Loucy (cell line): ENCODE measurements at regions not wholly inside any gene's neighbourhood (a gene's known extent, or its start where the extent isn't known, plus 50 kb on each side); places are given as distances from the start of the nearest gene placed in this dataset.

ENCODE experiments used
- EZH2phosphoT487 ChIP-seq: fragments of 200-600 bp; IDR thresholded peaks from 2 replicates; pipeline ENCODE4 v1.6.1; 2018; ENCODE audit warnings: antibody characterized with exemption, mild to moderate bottlenecking, moderate library complexity, borderline replicate concordance
- TF ChIP-seq, protein P1 (sequence below): fragments of 200-600 bp; sonication (generic); conservative IDR thresholded peaks from 2 replicates; pipeline ENCODE4 v1.5.1; 2014; ENCODE audit warnings: mild to moderate bottlenecking, antibody characterized with exemption, low read length

- TF ChIP-seq, protein P1, sequence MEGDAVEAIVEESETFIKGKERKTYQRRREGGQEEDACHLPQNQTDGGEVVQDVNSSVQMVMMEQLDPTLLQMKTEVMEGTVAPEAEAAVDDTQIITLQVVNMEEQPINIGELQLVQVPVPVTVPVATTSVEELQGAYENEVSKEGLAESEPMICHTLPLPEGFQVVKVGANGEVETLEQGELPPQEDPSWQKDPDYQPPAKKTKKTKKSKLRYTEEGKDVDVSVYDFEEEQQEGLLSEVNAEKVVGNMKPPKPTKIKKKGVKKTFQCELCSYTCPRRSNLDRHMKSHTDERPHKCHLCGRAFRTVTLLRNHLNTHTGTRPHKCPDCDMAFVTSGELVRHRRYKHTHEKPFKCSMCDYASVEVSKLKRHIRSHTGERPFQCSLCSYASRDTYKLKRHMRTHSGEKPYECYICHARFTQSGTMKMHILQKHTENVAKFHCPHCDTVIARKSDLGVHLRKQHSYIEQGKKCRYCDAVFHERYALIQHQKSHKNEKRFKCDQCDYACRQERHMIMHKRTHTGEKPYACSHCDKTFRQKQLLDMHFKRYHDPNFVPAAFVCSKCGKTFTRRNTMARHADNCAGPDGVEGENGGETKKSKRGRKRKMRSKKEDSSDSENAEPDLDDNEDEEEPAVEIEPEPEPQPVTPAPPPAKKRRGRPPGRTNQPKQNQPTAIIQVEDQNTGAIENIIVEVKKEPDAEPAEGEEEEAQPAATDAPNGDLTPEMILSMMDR = no peak
- TF ChIP-seq EZH2phosphoT487 = no peak
Measured at GRCh38 chr22:22404598-22405284, 103.8 kb downstream of the ZNF280B start.
